ENCODE measurements at regions not wholly inside any gene's neighbourhood (a gene's known extent, or its start where the extent isn't known, plus 50 kb on each side); places are given as distances from the start of the nearest gene placed in this dataset.

GRCh38 chr13:44281252-44282000, 92.2 kb upstream of the SERP2 start:
- DNase-seq (ENCODE audit: low spot score) (no peak), ATAC-seq (ENCODE audit: insufficient number of reproducible peaks, low FRiP score, low read depth) (no peak)
- no peaks in the 10 kb centered on the region for H3K4me1 ChIP-seq (ENCODE audit: control insufficient read depth in 1 of 2, low read depth in 2 of 2)
- no peak for TF ChIP-seq CTCF (IDR thresholded peaks at IDR 0.05)
- H3K4me3 ChIP-seq: no peak overlapping the region
- no peak overlapping the region for H3K27ac ChIP-seq
- H3K27me3 ChIP-seq (replicated peaks; ENCODE audit: insufficient read depth): no peaks in the 10 kb centered on the region
- no peaks in the 10 kb centered on the region for H3K36me3 ChIP-seq
- H3K9me3 ChIP-seq: no peaks in the 10 kb centered on the region

GRCh38 chr13:44283600-44283999, 90.0 kb upstream of the SERP2 start:
- ATAC-seq (ENCODE audit: insufficient number of reproducible peaks, low FRiP score, low read depth): no peak
- H3K4me3 ChIP-seq: no peak overlapping the region
- H3K36me3 ChIP-seq: no peaks in the 10 kb centered on the region
- no peaks in the 10 kb centered on the region for H3K9me3 ChIP-seq
- H3K27me3 ChIP-seq (replicated peaks; ENCODE audit: insufficient read depth): no peaks in the 10 kb centered on the region
- no peak overlapping the region for H3K27ac ChIP-seq
- TF ChIP-seq CTCF (IDR thresholded peaks at IDR 0.05): no peak
- peaks cover 0 to 6% of the 10 kb centered on the region in 2 donors for H3K4me1 ChIP-seq (ENCODE audit: control insufficient read depth in 1 of 2, low read depth in 2 of 2)
- DNase-seq (ENCODE audit: low spot score): no peak

- Histone ChIP-seq H3K27me3 (replicated peaks; ENCODE audit: insufficient read depth) (no peaks in the 10 kb centered on the region), H3K4me3 (no peak overlapping the region), H3K27ac (no peak overlapping the region), H3K4me1 (ENCODE audit: control insufficient read depth in 1 of 2, low read depth in 2 of 2) (peaks cover 0 to 13% of the 10 kb centered on the region in 2 donors), H3K9me3 (no peaks in the 10 kb centered on the region), H3K36me3 (no peaks in the 10 kb centered on the region)
- TF ChIP-seq CTCF (IDR thresholded peaks at IDR 0.05): no peak
- no peak for ATAC-seq (ENCODE audit: insufficient number of reproducible peaks, low FRiP score, low read depth)
- no peak for DNase-seq (ENCODE audit: low spot score)
Measured at GRCh38 chr13:44287958-44288357, 85.7 kb upstream of the SERP2 start.

- no peak overlapping the region for H3K4me3 ChIP-seq
- no peak for ATAC-seq (ENCODE audit: insufficient number of reproducible peaks, low FRiP score, low read depth)
- H3K9me3 ChIP-seq: no peaks in the 10 kb centered on the region
- H3K36me3 ChIP-seq: no peaks in the 10 kb centered on the region
- no peak for TF ChIP-seq CTCF (IDR thresholded peaks at IDR 0.05)
- peak overlapping the region in 1 of 2 donors; percentile 32 for H3K27ac ChIP-seq
- no peaks in the 10 kb centered on the region for H3K27me3 ChIP-seq (replicated peaks; ENCODE audit: insufficient read depth)
- H3K4me1 ChIP-seq (ENCODE audit: control insufficient read depth in 1 of 2, low read depth in 2 of 2): peaks cover 9 to 52% of the 10 kb centered on the region in 2 donors
- no peak for DNase-seq (ENCODE audit: low spot score)
Measured at GRCh38 chr13:44292545-44292944, 81.1 kb upstream of the SERP2 start.

GRCh38 chr13:44293374-44293773, 80.2 kb upstream of the SERP2 start:
- no peak for ATAC-seq (ENCODE audit: insufficient number of reproducible peaks, low FRiP score, low read depth)
- H3K4me3 ChIP-seq: no peak overlapping the region

More at GRCh38 chr13:44293374-44293773, 80.2 kb upstream of the SERP2 start:
- no peak for DNase-seq (ENCODE audit: low spot score)
- TF ChIP-seq CTCF (IDR thresholded peaks at IDR 0.05): no peak
- H3K27me3 ChIP-seq (replicated peaks; ENCODE audit: insufficient read depth): no peaks in the 10 kb centered on the region
- peak overlapping the region; percentile 32 to 64 for H3K27ac ChIP-seq
- H3K36me3 ChIP-seq: no peaks in the 10 kb centered on the region
- H3K4me1 ChIP-seq (ENCODE audit: control insufficient read depth in 1 of 2, low read depth in 2 of 2): peaks cover 9 to 52% of the 10 kb centered on the region in 2 donors
- no peaks in the 10 kb centered on the region for H3K9me3 ChIP-seq
